IPS-18a (cell line): ENCODE measurements at regions not wholly inside any gene's neighbourhood (a gene's known extent, or its start where the extent isn't known, plus 50 kb on each side); places are given as distances from the start of the nearest gene placed in this dataset.

ENCODE experiments used
- H3K27ac ChIP-seq: one replicate; pipeline ENCODE4 v1.5.1; 2013; ENCODE audit warnings: low read length
- H3K27me3 ChIP-seq: one replicate; pipeline ENCODE4 v1.6.1; 2013; ENCODE audit warnings: mild to moderate bottlenecking, low read length; ENCODE audit not compliant: control insufficient read depth, insufficient read depth
- H3K36me3 ChIP-seq: one replicate; pipeline ENCODE4 v1.6.1; 2013; ENCODE audit warnings: low read depth, low read length; ENCODE audit not compliant: control insufficient read depth
- H3K4me1 ChIP-seq: one replicate; pipeline ENCODE4 v1.6.1; 2013; ENCODE audit warnings: low read depth, low read length; ENCODE audit not compliant: control insufficient read depth
- H3K4me3 ChIP-seq: one replicate; pipeline ENCODE4 v1.5.1; 2013; ENCODE audit warnings: low read length
- H3K9ac ChIP-seq: one replicate; pipeline ENCODE4 v1.6.1; 2013; ENCODE audit warnings: mild to moderate bottlenecking, low read length, moderate library complexity
- H3K9me3 ChIP-seq: one replicate; pipeline ENCODE4 v1.6.1; 2013; ENCODE audit warnings: low read depth, low read length; ENCODE audit not compliant: control insufficient read depth

GRCh38 chr11:128093689-128094088 is 493.7 kb downstream of the ETS1 start:
- Histone ChIP-seq H3K9ac (no peak overlapping the region), H3K27me3 (no peaks in the 10 kb centered on the region), H3K27ac (no peak overlapping the region), H3K36me3 (no peaks in the 10 kb centered on the region), H3K4me1 (no peaks in the 10 kb centered on the region), H3K4me3 (no peak overlapping the region), H3K9me3 (peaks cover 10% of the 10 kb centered on the region)

DNA sequence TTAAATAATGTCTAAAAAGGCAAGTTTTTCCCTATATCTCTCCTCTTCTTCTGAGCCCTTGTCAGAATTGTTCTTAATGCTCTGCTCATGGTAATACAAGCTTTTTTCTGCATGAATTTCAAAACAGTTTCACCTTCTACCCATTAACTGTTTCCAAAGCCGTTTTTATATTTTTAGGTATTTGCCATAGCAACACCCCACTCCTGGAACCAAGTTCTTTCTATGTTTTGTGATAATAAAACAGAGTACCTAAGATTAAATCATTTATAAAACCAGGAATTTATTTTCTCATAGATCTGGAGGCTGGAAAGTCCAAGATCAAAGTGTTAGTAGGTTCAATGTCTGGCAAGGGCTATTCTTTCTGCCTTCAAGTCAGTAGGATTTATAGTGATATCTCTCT is 497.4 kb downstream of the ETS1 start:
- Histone ChIP-seq H3K9ac (no peak overlapping the region), H3K9me3 (peaks cover 10% of the 10 kb centered on the region), H3K27ac (no peak overlapping the region), H3K4me1 (no peaks in the 10 kb centered on the region), H3K36me3 (no peaks in the 10 kb centered on the region), H3K4me3 (no peak overlapping the region), H3K27me3 (no peaks in the 10 kb centered on the region)

GRCh38 chr11:128086794-128087193 is 500.6 kb downstream of the ETS1 start:
- Histone ChIP-seq H3K27me3 (no peaks in the 10 kb centered on the region), H3K36me3 (no peaks in the 10 kb centered on the region), H3K4me1 (no peaks in the 10 kb centered on the region), H3K27ac (no peak overlapping the region), H3K9me3 (peaks cover 10% of the 10 kb centered on the region), H3K4me3 (no peak overlapping the region), H3K9ac (no peak overlapping the region)

DNA sequence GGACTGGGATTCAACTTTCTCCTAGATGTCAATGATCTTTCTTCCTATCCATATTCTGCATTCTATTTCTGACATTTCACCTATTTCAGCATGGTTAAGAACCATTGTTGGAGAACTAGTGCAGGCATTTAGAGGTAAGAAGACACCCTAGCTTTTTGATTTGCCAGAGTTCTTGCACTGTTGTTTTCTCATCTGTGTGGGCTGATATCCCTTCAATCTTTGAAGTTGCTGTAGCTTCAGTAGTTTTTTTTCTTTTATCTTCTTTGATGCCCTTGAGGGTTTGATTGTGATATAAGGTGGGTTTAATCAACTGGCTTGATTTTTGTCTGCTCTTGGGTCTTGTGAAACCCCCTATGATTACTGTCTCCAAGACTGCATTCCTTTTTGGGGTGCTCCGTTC is 502.1 kb downstream of the ETS1 start:
- Histone ChIP-seq H3K36me3 (no peaks in the 10 kb centered on the region), H3K27ac (no peak overlapping the region), H3K27me3 (no peaks in the 10 kb centered on the region), H3K4me1 (no peaks in the 10 kb centered on the region), H3K9ac (no peak overlapping the region), H3K9me3 (peaks cover 7% of the 10 kb centered on the region), H3K4me3 (no peak overlapping the region)

- no peaks in the 10 kb centered on the region for H3K36me3 ChIP-seq
- H3K9me3 ChIP-seq = no peaks in the 10 kb centered on the region
- H3K4me1 ChIP-seq = no peaks in the 10 kb centered on the region
- no peak overlapping the region for H3K27ac ChIP-seq
- H3K9ac ChIP-seq = no peak overlapping the region
- no peaks in the 10 kb centered on the region for H3K27me3 ChIP-seq
- H3K4me3 ChIP-seq = no peak overlapping the region
These were observed 504.8 kb downstream of the ETS1 start for GRCh38 chr11:128082574-128082973.

GRCh38 chr11:128069665-128070064 is 517.7 kb downstream of the ETS1 start:
- Histone ChIP-seq H3K27me3 (no peaks in the 10 kb centered on the region), H3K9ac (no peak overlapping the region), H3K4me1 (no peaks in the 10 kb centered on the region), H3K4me3 (no peak overlapping the region), H3K36me3 (no peaks in the 10 kb centered on the region), H3K27ac (no peak overlapping the region), H3K9me3 (no peaks in the 10 kb centered on the region)

DNA sequence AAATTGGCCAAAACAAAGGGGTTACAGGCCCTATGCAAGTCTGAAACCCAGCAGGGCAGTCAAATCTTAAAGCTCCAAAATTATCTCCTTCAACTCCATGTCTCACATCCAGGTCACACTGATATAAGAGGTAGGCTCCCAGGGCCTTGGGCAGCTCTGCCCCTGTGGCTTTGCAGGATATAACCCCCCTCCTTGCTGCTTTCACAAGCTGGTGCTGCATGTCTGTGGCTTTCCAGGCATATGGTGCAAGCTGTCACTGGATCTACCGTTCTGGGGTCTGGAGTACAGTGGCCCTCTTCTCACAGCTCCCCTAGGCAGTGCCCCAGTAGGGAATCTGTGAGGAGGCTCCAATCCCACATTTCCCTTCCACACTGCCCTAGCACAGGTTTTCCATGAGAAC is 519.6 kb downstream of the ETS1 start:
- no peak overlapping the region for H3K4me3 ChIP-seq
- no peak overlapping the region for H3K9ac ChIP-seq
- H3K36me3 ChIP-seq = no peaks in the 10 kb centered on the region
- no peaks in the 10 kb centered on the region for H3K4me1 ChIP-seq
- H3K27ac ChIP-seq = no peak overlapping the region
- no peaks in the 10 kb centered on the region for H3K27me3 ChIP-seq
- H3K9me3 ChIP-seq = no peaks in the 10 kb centered on the region

GRCh38 chr11:128066399-128066798 is 521.0 kb downstream of the ETS1 start:
- Histone ChIP-seq H3K27ac (no peak overlapping the region), H3K27me3 (no peaks in the 10 kb centered on the region), H3K4me3 (no peak overlapping the region), H3K4me1 (no peaks in the 10 kb centered on the region), H3K9ac (no peak overlapping the region), H3K36me3 (no peaks in the 10 kb centered on the region), H3K9me3 (no peaks in the 10 kb centered on the region)

- Histone ChIP-seq H3K4me1 (no peaks in the 10 kb centered on the region), H3K9ac (no peak overlapping the region), H3K36me3 (no peaks in the 10 kb centered on the region), H3K27me3 (no peaks in the 10 kb centered on the region), H3K9me3 (no peaks in the 10 kb centered on the region), H3K27ac (no peak overlapping the region), H3K4me3 (no peak overlapping the region)
These were observed 526.0 kb downstream of the ETS1 start for GRCh38 chr11:128061281-128061871.

- Histone ChIP-seq H3K27ac (no peak overlapping the region), H3K36me3 (no peaks in the 10 kb centered on the region), H3K9me3 (no peaks in the 10 kb centered on the region), H3K4me3 (no peak overlapping the region), H3K27me3 (no peaks in the 10 kb centered on the region), H3K9ac (no peak overlapping the region), H3K4me1 (no peaks in the 10 kb centered on the region)
These were observed 528.7 kb downstream of the ETS1 start for GRCh38 chr11:128058580-128059208.

GRCh38 chr11:128057786-128058395 is 529.5 kb downstream of the ETS1 start:
- no peak overlapping the region for H3K9ac ChIP-seq
- no peak overlapping the region for H3K27ac ChIP-seq
- no peaks in the 10 kb centered on the region for H3K27me3 ChIP-seq
- no peaks in the 10 kb centered on the region for H3K4me1 ChIP-seq
- no peaks in the 10 kb centered on the region for H3K36me3 ChIP-seq
- no peak overlapping the region for H3K4me3 ChIP-seq
- no peaks in the 10 kb centered on the region for H3K9me3 ChIP-seq
